GM18508 (cell line): ENCODE measurements at regions not wholly inside any gene's neighbourhood (a gene's known extent, or its start where the extent isn't known, plus 50 kb on each side); places are given as distances from the start of the nearest gene placed in this dataset.

ENCODE experiments used
- ATAC-seq: cut with Tn5 transposase; IDR thresholded peaks from one replicate; pipeline ENCODE4 v1.9.1; 2021; ENCODE audit warnings: moderate number of reproducible peaks; ENCODE audit not compliant: insufficient read depth, unreplicated experiment

- no peak for ATAC-seq
Observed at GRCh38 chr7:25646726-25647413, 418.6 kb upstream of the NPVF start.

- no peak for ATAC-seq
Observed at GRCh38 chr7:25647872-25648271, 419.6 kb upstream of the NPVF start.

- ATAC-seq, result no peak
Observed at GRCh38 chr7:25652366-25652765, 424.1 kb upstream of the NPVF start.

- no peak for ATAC-seq
Observed at GRCh38 chr7:25653384-25653783, 425.1 kb upstream of the NPVF start.

GRCh38 chr7:25656071-25656470 lies 427.8 kb upstream of the NPVF start:
- ATAC-seq, result no peak

- ATAC-seq, result no peak
Observed at GRCh38 chr7:25656581-25657026, 428.3 kb upstream of the NPVF start.

- ATAC-seq, result no peak
Observed at GRCh38 chr7:25658375-25658774, 430.1 kb upstream of the NPVF start.

GRCh38 chr7:25659841-25660240 lies 431.6 kb upstream of the NPVF start:
- no peak for ATAC-seq

- ATAC-seq, result no peak
Observed at GRCh38 chr7:25662841-25663800, 434.8 kb upstream of the NPVF start.

GRCh38 chr7:25663877-25664276 lies 435.6 kb upstream of the NPVF start:
- no peak for ATAC-seq

GRCh38 chr7:25664593-25664992 lies 436.3 kb upstream of the NPVF start:
- no peak for ATAC-seq

- no peak for ATAC-seq
Observed at GRCh38 chr7:25665374-25665773, 437.1 kb upstream of the NPVF start.

- no peak for ATAC-seq
Observed at GRCh38 chr7:25665903-25666670, 437.8 kb upstream of the NPVF start.

- no peak for ATAC-seq
Observed at GRCh38 chr7:25666671-25667060, 438.4 kb upstream of the NPVF start.

GRCh38 chr7:25669281-25669781 lies 441.0 kb upstream of the NPVF start:
- no peak for ATAC-seq

GRCh38 chr7:25669961-25670841 lies 441.9 kb upstream of the NPVF start:
- no peak for ATAC-seq

- ATAC-seq, result no peak
Observed at GRCh38 chr7:25671111-25671510, 442.8 kb upstream of the NPVF start.

- no peak for ATAC-seq
Observed at GRCh38 chr7:25672496-25672895, 444.2 kb upstream of the NPVF start.

GRCh38 chr7:25675789-25676474 lies 447.6 kb upstream of the NPVF start:
- no peak for ATAC-seq
